ENCODE measurements at regions not wholly inside any gene's neighbourhood (a gene's known extent, or its start where the extent isn't known, plus 50 kb on each side); places are given as distances from the start of the nearest gene placed in this dataset.
"Not testable (repeated sequence)": the region's sequence is repeated elsewhere in the genome, so short reads cannot be mapped to it uniquely, and the experiment has no call there.

DNA sequence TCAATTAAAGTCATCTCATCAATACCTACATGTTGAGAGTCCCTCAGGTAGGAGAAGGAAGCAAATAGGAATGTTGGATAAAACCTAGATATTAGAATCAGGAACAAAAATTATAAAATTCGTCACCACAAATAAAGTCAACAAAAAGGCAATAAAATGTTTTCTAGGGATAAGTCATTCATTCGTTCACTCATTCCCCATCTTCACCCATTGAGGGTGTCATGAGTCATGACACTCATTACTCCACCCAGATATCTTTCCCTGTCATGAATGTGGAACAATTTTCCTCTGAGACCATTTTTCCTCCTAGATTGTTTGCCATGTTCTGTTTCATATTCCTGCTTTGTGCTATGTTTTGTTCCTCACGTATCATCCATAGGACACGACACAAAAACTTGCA, 50.9 kb upstream of the OLIG3 start:
- DNase-seq (ENCODE audit: low read depth), result no peak

DNA sequence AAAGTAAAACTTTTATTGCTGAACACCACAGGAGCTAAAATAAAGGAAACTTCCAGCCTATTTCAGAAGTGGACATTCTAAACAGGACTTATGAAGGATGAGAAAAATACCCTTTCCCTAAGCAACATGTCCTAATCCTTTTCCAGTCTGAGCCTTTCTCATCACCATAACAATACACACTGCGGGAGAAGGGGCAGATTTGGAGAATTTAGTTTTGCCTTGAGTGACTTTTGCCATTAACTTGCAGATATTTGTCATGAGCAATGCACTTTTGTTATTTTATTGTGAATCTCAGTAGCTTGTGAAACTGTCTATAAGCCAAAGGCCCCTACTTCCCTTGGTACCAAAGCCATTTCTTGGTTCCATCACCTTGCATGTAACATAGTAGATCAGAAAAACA, 53.0 kb upstream of the OLIG3 start:
- no peak for DNase-seq (ENCODE audit: low read depth)

DNA sequence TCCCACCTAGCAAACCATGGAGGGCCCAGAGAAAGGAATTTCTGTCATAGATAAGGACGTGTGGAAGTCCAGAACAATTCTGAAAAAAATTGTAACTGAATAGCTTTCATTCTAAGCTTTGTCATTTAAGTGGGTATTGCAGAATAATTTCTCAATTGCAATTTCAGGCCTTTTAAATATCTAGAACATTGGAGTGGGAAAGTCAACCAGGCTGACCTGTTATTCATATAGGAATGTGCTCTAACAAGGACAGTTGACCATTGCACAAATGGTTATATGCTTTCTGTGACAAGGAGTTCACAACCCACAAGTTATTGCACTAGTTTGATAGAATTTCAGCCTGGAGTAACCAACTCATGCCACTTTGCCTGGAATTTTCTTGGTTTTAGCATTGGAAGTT, 53.4 kb upstream of the OLIG3 start:
- DNase-seq (ENCODE audit: low read depth), result no peak

DNA sequence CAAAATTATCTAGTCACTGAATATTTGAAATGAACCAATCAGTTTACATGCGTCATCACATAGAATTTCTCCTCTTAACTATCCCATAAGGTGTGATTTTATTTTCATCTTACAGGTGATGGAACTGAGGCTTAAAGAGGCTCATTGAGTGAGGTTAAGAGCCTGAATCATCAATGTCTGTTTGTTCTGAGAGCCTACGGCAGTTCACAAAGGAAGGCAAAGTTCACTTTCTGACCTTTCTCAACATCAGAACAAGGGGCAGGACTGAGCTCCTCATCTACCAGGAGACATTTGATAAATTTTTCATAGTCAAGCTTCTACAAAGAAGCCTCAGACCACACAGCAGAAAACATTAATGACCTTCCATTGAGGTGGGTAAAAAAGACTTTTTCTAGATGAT, 54.9 kb upstream of the OLIG3 start:
- no peak for DNase-seq (ENCODE audit: low read depth)

DNA sequence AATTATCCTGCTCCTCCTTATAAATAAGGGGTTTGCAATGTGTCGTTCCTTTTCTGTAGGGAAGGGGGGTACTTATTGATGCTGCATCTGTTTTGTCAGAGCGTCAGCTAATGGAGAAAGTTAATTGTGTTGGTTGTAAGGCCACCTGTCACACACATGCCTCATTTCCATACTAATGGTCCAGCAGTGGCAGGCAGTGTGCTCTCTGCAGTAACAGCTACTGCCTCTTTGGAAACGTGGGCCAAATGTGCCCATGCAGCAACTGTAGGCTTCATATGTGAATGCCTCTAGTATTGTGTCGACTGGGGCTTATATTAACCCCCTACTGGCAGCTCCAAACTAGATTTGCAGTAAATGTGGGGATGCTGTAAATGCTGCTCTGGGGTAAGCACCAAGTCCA, 56.3 kb upstream of the OLIG3 start:
- no peak for DNase-seq (ENCODE audit: low read depth)

DNA sequence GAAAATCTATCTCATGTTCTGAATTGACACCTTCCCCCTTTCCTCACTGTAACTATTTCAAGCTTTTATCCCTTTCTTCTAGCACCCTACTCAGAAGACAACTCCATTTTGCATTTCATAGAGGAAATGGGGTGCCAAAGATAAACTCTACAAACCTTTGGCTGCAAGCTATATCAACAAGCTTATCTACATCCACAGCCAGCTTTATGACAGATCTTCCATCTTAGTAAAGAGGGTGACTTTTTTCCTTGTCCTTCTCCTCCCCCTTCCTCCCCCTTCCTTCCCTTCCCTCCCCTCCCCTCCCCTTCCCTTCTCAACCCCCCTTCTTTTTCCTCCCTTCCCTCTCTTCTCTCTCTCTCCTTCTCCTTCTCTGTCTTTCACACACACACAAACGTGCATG, 58.0 kb upstream of the OLIG3 start:
- no peak for DNase-seq (ENCODE audit: low read depth)

DNA sequence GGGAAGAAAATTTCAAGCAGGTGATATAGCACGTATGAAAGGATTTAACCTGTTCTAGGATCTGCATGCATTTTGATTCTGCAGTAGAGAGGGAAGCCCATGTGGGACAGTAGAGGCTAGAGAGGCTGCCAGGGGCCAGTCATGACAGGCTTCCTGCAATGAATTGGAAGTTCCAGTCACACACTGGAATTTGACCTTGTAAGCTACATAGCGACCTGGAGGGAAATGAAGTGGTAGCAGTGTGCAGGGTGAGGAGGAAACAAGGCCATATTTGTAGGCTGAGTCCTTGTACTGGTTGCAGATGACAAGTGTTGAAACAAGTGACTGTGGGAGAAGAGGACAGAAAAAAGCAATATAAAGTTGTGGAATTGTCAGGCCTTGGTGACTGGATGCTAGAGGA, 58.6 kb upstream of the OLIG3 start:
- DNase-seq (ENCODE audit: low read depth), result no peak

DNA sequence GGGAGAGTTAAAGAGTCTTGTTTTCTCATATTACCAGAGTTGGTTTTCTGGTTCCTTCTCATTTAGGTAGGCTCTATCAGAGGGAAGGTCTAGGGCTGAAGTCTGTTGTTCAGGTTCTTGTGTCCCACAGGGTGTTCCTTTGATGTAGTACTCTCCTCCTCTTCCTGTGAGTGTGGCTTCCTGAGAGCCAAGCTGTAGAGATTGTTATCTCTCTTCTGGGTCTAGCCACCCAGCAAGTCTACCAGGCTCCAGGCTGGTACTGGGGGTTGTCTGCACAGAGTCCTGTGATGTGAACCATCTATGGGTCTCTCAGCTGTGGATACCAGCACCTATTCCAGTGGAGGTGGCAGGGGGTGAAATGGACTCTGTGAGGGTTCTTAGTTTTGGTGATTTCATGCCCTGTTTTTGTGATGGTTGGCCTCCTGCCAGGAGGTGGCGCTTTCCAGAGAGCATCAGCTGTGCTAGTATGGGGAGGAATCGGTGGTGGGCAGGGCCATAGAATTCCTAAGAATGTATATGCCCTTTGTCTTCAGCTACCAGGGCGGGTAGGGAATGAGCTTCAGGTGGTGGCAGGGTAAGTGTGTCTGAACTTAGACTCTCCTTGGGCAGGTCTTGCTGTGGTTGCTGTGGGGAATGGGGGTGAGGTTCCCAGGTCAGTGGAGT, 65.5 kb upstream of the OLIG3 start:
- not testable (repeated sequence) for DNase-seq (ENCODE audit: low read depth)

DNA sequence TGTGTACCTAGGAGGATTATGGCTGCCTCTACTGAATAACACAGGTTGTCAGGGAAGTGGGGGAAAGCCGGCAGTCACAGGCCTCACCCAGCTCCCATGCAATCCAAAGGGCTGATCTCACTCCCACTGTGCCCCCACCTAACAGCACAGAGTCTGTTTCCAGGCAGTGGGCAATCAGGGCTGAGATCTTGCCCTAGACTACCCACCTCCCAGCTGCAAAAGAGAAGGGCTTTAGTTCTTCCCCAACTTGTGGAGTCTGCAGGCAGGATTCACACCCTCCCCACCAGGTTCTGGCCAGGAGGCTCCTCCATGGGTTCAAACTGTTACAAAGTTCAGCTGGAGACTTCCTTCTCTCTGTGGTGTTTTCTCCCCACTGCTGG, 66.0 kb upstream of the OLIG3 start:
- DNase-seq (ENCODE audit: low read depth), result no peak

DNA sequence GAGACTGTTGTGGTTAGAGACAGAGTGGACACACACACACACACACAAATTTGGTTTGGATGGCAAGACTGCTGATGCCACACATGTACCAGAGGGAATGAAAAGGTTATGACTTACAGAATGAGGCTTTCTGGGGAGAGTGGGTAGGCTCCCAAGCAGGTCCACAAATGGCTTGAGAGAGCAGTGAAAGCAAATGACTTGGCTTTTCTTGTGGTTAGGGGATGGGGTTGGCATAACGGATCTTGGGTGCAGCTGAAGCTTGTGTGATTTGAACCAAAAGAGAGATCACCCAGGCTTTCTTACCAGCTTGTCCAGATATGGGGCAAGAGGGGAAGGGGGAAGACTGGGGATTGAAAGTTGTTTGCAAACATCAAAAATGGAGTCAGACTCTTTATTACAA, 73.9 kb upstream of the OLIG3 start:
- DNase-seq (ENCODE audit: low read depth), result no peak

DNA sequence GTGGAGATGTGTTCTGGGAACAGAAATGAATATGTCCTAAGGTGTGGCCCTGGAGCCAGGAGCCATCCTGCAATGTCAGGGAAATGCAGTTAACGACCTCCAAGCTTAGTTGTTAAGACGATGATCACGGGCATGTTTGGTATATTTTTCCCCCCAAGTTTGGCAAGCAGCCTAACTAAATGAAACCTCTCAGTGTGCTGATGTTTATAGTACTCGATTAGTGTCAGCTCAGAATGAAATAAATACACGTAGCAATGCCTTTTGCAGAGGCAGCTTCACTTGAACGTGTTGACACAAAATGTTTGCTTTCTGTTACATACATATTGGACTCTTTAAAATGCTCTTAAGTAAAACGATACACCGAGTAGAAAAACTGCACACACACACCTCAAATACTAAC, 76.2 kb upstream of the OLIG3 start:
- DNase-seq (ENCODE audit: low read depth), result no peak

DNA sequence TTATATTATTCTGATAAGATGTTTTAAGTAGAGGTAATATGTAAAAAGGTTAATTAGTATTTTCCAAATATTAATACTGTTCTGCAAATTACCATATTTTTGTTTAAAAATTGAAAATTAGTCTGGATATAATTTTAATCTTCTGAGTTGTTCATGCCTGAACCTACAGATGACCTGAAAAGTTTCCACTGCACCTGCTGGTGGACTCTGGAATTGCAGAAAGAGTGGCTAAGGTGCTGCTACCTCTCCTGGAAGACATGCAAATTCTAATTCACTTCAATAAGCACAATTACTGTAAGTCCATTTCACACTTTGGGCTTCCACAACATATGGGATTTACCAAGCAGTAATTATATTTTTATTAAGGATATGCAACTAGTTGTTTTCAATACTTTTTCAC, 77.7 kb upstream of the OLIG3 start:
- DNase-seq (ENCODE audit: low read depth), result no peak

DNA sequence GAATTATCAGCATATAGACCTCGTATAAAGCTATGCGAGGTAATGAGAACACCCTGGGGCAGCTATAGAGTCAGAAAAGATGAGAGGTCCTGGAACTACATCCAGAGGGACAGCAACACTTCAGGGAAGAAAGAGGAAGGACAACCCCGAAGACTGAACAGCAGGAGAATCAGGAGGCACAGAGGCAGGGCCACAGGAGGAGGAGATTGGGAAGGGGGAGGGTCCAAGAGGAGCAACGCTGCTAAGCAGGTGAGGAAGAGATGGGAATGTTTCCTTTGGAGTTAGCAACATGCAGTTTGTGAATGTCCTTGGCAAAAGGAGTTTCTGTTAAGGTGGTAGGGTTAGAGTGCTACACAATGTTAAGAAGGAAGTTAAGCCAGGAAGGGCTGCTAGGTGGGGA, 79.5 kb upstream of the OLIG3 start:
- no peak for DNase-seq (ENCODE audit: low read depth)

DNA sequence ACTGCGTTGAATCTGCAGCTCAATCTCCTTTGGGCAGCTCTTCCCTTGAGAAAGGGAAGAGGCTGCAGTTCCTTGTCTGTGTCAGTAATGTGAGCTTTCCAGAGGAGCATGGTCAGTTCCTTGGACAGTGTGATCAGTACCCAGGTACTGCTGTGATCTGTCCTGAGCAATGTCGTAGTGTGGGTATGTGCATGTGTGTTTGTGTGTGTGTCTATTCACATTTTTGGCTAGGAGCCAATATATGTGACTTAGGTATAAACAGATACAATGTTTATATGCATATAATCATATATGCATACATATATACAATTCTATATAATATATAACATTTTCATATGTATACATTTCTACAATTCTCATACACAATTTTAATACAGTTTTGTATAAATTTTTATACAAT, 85.4 kb upstream of the OLIG3 start:
- DNase-seq (ENCODE audit: low read depth), result no peak

DNA sequence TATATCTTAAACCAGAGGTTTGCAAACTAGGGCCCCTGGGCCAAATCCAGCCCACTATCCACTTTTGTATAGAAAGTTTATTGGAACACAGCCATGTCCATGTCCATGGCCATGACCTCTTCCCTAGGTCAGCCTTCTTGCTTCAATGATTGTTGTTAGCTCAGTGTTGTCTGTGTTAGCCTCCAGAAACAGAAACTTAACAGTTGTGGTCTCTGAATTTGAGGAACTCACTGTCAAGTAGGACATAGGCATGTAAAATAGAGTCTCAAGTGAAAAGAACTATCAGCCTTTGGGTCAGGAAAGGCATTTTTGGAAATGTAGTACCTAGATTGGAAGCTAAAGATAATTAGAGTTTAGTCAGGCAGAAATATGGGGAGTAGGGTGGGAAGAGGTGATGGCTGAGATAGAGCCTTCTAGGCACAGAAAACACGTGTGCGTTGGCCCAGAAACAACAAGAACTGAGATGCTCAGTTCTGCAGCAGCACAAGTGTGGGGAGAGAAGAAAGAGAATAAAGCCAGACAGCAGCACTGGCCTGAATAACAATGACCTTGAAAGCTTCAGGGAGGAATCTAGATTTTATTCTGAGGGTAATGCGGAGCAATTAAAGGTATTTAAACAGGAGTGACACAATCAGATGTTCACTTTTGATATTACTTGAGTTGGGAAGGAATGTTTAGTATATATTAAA, 87.0 kb upstream of the OLIG3 start:
- DNase-seq (ENCODE audit: low read depth), result no peak

DNA sequence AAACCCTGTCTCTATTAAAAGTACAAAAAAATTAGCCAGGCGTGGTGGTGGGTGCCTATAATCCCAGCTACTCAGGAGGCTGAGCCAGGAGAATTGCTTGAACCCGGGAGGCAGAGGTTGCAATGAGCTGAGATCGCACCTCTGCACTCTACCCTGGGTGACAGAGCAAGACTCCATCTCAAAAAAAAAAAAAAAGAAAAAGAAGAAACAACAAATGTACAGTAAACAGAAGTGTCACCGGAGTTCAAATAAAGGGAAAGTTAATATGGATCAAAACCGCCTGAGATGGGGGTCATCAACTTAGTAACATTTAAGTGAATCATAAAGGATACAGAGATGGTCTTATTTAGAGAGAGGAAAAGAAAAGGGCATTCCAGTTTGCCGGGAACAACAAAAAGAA, 89.3 kb upstream of the OLIG3 start:
- not testable (repeated sequence) for DNase-seq (ENCODE audit: low read depth)

DNA sequence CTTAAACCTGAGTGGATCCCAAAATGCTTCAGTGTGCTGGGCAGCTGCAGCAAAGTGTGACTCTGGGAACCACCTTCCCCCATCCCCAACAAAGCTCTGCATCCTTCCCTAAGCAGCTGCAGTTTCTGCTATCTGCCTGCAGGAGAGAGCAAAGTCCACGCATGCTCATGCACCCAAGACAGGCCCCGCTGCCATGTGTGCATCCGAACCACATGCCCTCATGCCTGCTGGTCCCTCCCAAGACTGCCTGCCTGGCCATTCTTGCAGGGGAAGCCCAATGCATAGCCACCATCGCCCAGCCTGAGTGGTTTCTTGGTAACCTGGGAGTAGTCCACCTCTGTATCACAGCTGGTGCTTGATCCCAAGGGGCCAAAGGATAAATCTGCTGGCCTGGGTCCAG, 94.3 kb upstream of the OLIG3 start:
- no peak for DNase-seq (ENCODE audit: low read depth)

DNA sequence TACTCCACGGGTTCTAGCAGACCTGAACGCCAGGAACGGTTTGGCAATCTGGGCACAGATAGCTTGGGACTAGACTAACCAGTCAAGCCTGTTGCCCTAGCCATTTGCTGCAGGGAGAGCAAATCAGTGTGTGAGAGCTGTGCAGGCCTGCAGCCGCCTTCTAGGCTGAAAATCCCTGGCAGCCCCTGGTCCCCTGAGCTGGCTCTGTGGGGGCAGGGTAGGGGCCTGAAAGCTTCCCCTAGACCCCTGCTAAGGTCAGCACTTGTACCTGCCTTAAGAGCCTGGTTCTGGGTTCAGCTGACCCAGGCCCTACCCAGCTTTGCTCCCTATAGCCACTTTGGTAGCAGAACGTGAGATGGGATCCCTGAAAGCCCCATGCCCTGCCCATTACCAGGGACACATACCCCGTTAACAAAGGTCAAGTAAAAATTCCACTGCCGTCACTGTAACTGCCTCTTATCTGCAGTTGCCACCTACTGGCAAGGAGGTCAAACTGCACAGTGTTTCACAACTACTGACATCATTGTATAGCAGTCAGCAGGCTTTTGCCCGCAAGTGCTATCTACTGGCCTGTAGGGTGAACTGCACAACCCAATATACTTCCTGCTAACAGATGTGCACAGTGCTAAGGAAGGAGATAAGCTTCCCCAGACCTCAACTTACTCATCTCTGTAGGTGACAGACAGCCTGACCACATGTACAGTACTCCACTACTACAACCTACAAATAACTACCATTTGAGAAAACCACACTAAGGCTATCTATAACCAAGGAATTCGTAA, 95.1 kb upstream of the OLIG3 start:
- DNase-seq (ENCODE audit: low read depth), result no peak

DNA sequence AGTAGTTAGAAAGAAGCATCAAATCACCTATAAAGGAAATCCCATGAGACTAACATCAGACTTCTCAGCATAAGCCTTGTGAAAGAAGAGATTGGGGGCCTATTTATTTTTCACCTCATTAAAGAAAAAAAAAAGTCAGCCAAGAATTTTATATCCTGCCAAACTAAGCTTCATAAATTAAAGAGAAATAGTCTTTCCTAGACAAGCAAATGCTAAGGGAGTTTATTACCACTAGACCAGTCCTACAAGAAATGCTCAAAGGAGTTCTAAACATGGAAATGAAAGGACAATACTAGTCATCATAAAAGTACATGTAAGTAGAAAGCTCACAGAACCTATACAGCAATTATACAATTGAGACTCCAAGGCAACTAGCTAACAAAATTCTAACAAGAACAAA, 96.5 kb upstream of the OLIG3 start:
- no peak for DNase-seq (ENCODE audit: low read depth)

DNA sequence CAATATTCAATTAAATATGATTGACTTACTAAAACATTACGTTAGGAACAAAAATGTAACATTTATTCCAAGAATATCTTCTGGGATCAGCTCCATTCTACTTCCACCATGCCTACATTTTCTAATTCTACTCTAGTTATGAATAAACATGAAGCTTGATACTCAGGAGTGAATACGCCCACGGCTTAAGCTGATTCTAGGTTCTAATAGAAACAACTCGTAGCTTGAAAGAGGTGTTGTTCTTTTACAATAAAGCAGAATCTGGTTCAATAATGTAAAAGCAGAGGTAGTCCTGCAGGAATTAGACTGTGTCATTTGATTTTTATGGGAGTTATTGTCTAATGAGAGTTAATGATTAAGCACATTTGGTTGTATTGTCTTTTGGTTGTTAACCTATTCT, 107.3 kb upstream of the OLIG3 start:
- DNase-seq (ENCODE audit: low read depth), result no peak

DNA sequence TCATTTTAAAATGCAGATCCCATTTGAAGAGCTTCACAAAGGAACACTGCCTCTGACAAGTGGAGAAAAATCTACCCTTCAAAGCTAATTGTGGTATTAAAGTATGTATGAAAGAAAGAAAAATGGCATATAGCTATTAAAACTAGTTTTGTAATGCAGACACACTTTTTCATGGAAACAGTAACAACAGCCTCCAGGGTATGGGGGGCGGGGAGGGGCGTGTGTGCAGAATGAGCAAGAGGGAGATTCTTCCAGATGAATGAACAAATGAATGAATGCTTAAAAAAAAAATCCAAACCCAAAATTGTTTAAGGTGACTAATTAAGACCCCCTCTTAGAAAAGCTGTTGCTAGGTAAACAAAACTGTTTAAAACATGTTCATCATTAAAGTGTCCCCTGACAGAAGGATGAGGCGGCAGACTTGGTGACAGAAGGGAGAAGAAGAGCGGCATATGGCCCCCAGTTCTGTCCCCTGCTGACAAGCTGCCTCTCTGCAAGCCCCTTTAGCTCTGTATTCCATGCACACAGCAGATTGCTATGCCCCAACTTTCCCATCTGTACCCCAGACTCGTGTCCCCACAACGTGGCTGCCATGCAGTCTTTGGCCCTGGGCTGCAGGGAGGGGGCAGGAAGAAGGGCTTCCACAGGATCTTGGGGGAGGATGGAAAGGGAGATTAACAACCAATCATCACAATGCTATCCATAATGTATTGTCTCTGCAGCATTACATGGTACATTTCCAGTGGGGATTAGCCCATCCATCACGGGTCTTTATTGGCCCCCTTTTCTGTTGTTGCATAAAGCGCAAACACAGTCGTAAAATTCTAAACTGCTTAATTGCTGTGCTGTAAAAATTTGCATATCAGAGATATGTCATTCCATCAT, 108.4 kb upstream of the OLIG3 start:
- no peak for DNase-seq (ENCODE audit: low read depth)

DNA sequence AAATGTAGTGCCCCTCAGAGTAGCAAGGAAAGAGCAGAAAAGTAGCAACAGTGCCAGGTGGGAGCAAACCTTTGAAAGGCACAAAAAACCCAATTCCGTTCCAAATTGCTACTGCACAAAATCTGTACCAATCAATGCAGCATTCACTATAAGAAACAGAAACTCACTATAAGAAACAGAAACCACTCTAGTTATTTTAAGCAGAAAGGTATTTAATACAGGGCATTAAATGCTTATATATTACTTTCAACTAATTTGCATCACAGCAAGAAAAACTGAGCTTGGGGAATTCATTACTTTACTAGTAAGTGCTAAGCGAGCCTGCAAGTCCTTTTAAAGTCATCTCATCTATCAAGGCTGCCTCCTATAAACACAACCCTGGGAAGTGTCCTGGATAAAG, 116.5 kb upstream of the OLIG3 start:
- DNase-seq (ENCODE audit: low read depth), result no peak

DNA sequence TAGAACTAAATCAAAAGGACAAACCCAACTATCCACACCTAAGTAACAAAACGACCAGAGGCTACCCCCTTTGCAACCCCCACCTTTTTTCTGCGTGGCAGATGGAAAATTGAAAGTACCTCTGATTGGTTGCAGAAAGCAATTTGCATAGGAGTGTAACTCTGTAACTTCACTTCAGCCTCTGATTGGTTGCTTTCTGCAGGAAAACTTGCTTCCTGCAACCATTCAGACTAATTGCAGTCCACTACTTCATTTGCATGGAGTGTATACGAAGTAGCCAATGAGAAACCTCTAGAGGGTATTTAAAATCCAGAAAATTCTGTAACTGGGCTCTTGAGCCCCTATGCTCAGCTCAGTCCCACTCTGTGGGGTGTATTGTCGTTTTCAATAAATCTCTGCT, 129.1 kb upstream of the OLIG3 start:
- no peak for DNase-seq (ENCODE audit: low read depth)

All from GM04503 (cell line).